ENCODE measurements at regions not wholly inside any gene's neighbourhood (a gene's known extent, or its start where the extent isn't known, plus 50 kb on each side); places are given as distances from the start of the nearest gene placed in this dataset.

GRCh38 chr2:562391-563364, 114.5 kb downstream of the TMEM18 start:
- H3K9me3 Mint-ChIP-seq: no peaks in the 10 kb centered on the region
- no peak for DNase-seq
- no peak overlapping the region for H3K27ac Mint-ChIP-seq
- H3K4me3 Mint-ChIP-seq: no peak overlapping the region
- peaks cover 5 to 10% of the 10 kb centered on the region in 2 donors for H3K4me1 Mint-ChIP-seq
- H3K27me3 Mint-ChIP-seq (ENCODE audit: low read depth in 3 of 3): peaks cover 4 to 11% (median 10%) of the 10 kb centered on the region in 3 donors
- no peaks in the 10 kb centered on the region for H3K36me3 Mint-ChIP-seq

GRCh38 chr2:558879-559278, 118.3 kb downstream of the TMEM18 start:
- H3K4me1 Mint-ChIP-seq: peaks cover 5 to 10% of the 10 kb centered on the region in 2 donors
- H3K27me3 Mint-ChIP-seq (ENCODE audit: low read depth in 3 of 3): peaks cover 4 to 14% (median 4%) of the 10 kb centered on the region in 3 donors
- no peak for DNase-seq
- H3K4me3 Mint-ChIP-seq: no peak overlapping the region
- no peak overlapping the region for H3K27ac Mint-ChIP-seq
- no peaks in the 10 kb centered on the region for H3K36me3 Mint-ChIP-seq
- H3K9me3 Mint-ChIP-seq: no peaks in the 10 kb centered on the region

GRCh38 chr2:558302-558642, 118.9 kb downstream of the TMEM18 start:
- H3K4me1 Mint-ChIP-seq: peaks cover 5 to 10% of the 10 kb centered on the region in 2 donors
- no peak overlapping the region for H3K27ac Mint-ChIP-seq
- DNase-seq: no peak
- H3K36me3 Mint-ChIP-seq: no peaks in the 10 kb centered on the region
- peak overlapping the region in 1 of 5 donors; percentile 56 for H3K4me3 Mint-ChIP-seq
- no peaks in the 10 kb centered on the region for H3K9me3 Mint-ChIP-seq
- peaks cover 4 to 14% (median 4%) of the 10 kb centered on the region in 3 donors for H3K27me3 Mint-ChIP-seq (ENCODE audit: low read depth in 3 of 3)

- DNase-seq: no peak
- Mint-ChIP-seq H3K36me3 (no peaks in the 10 kb centered on the region), H3K9me3 (no peaks in the 10 kb centered on the region), H3K4me3 (peak overlapping the region in 1 of 5 donors; percentile 56), H3K27me3 (ENCODE audit: low read depth in 3 of 3) (peaks cover 4 to 14% (median 6%) of the 10 kb centered on the region in 3 donors), H3K4me1 (peaks cover 5 to 10% of the 10 kb centered on the region in 2 donors), H3K27ac (no peak overlapping the region)
These were observed 119.4 kb downstream of the TMEM18 start for GRCh38 chr2:557635-558301.

GRCh38 chr2:556485-556884, 120.7 kb downstream of the TMEM18 start:
- no peak for DNase-seq
- no peak overlapping the region for H3K4me3 Mint-ChIP-seq

GRCh38 chr2:555164-555922, 121.9 kb downstream of the TMEM18 start:
- DNase-seq: no peak
- H3K27ac Mint-ChIP-seq: no peak overlapping the region

More at GRCh38 chr2:556485-556884, 120.7 kb downstream of the TMEM18 start:
- Mint-ChIP-seq H3K4me1 (peaks cover 0 to under 1% of the 10 kb centered on the region in 2 donors), H3K27ac (no peak overlapping the region), H3K36me3 (no peaks in the 10 kb centered on the region), H3K9me3 (no peaks in the 10 kb centered on the region), H3K27me3 (ENCODE audit: low read depth in 3 of 3) (peaks cover 5 to 14% (median 6%) of the 10 kb centered on the region in 3 donors)

GRCh38 chr2:554444-554843, 122.8 kb downstream of the TMEM18 start:
- H3K27me3 Mint-ChIP-seq (ENCODE audit: low read depth in 3 of 3): peaks cover 4 to 7% (median 5%) of the 10 kb centered on the region in 3 donors
- no peak for DNase-seq
- H3K27ac Mint-ChIP-seq: no peak overlapping the region
- H3K4me3 Mint-ChIP-seq: no peak overlapping the region
- no peaks in the 10 kb centered on the region for H3K9me3 Mint-ChIP-seq
- no peaks in the 10 kb centered on the region for H3K36me3 Mint-ChIP-seq
- H3K4me1 Mint-ChIP-seq: no peaks in the 10 kb centered on the region

More at GRCh38 chr2:555164-555922, 121.9 kb downstream of the TMEM18 start:
- no peaks in the 10 kb centered on the region for H3K4me1 Mint-ChIP-seq
- no peaks in the 10 kb centered on the region for H3K36me3 Mint-ChIP-seq
- H3K9me3 Mint-ChIP-seq: no peaks in the 10 kb centered on the region
- no peak overlapping the region for H3K4me3 Mint-ChIP-seq
- H3K27me3 Mint-ChIP-seq (ENCODE audit: low read depth in 3 of 3): peaks cover 5 to 7% (median 6%) of the 10 kb centered on the region in 3 donors

GRCh38 chr2:552906-553305, 124.3 kb downstream of the TMEM18 start:
- Mint-ChIP-seq H3K36me3 (no peaks in the 10 kb centered on the region), H3K27me3 (ENCODE audit: low read depth in 3 of 3) (peaks cover 3 to 7% (median 4%) of the 10 kb centered on the region in 3 donors), H3K4me3 (no peak overlapping the region)

GRCh38 chr2:551621-552020, 125.6 kb downstream of the TMEM18 start:
- Mint-ChIP-seq H3K9me3 (no peaks in the 10 kb centered on the region), H3K27ac (no peak overlapping the region), H3K27me3 (ENCODE audit: low read depth in 3 of 3) (peaks cover 3 to 4% (median 3%) of the 10 kb centered on the region in 3 donors), H3K4me1 (no peaks in the 10 kb centered on the region), H3K36me3 (no peaks in the 10 kb centered on the region), H3K4me3 (no peak overlapping the region)
- no peak for DNase-seq

More at GRCh38 chr2:552906-553305, 124.3 kb downstream of the TMEM18 start:
- DNase-seq: no peak
- Mint-ChIP-seq H3K9me3 (no peaks in the 10 kb centered on the region), H3K4me1 (no peaks in the 10 kb centered on the region), H3K27ac (no peak overlapping the region)

- Mint-ChIP-seq H3K4me3 (no peak overlapping the region), H3K36me3 (no peaks in the 10 kb centered on the region), H3K9me3 (no peaks in the 10 kb centered on the region), H3K4me1 (no peaks in the 10 kb centered on the region), H3K27ac (no peak overlapping the region), H3K27me3 (ENCODE audit: low read depth in 3 of 3) (peaks cover 3 to 4% (median 4%) of the 10 kb centered on the region in 3 donors)
- DNase-seq: no peak
These were observed 126.2 kb downstream of the TMEM18 start for GRCh38 chr2:550860-551567.

- Mint-ChIP-seq H3K27ac (no peak overlapping the region), H3K4me3 (no peak overlapping the region), H3K9me3 (no peaks in the 10 kb centered on the region), H3K36me3 (no peaks in the 10 kb centered on the region), H3K27me3 (ENCODE audit: low read depth in 3 of 3) (peaks cover 0 to 2% (median 0%) of the 10 kb centered on the region in 3 donors), H3K4me1 (no peaks in the 10 kb centered on the region)
- no peak for DNase-seq
These were observed 131.2 kb downstream of the TMEM18 start for GRCh38 chr2:545711-546650.

GRCh38 chr2:545228-545627, 132.0 kb downstream of the TMEM18 start:
- Mint-ChIP-seq H3K27me3 (ENCODE audit: low read depth in 3 of 3) (peaks cover 0 to 2% (median 0%) of the 10 kb centered on the region in 3 donors), H3K27ac (no peak overlapping the region), H3K4me1 (no peaks in the 10 kb centered on the region), H3K4me3 (no peak overlapping the region), H3K9me3 (no peaks in the 10 kb centered on the region), H3K36me3 (no peaks in the 10 kb centered on the region)
- no peak for DNase-seq
